Glomerular visceral epithelial cell (primary cell): ENCODE measurements at regions not wholly inside any gene's neighbourhood (a gene's known extent, or its start where the extent isn't known, plus 50 kb on each side); places are given as distances from the start of the nearest gene placed in this dataset.
"Not testable (repeated sequence)": the region's sequence is repeated elsewhere in the genome, so short reads cannot be mapped to it uniquely, and the experiment has no call there.

Experiments used
- DNase-seq: peaks from one replicate; pipeline ENCODE4 v3.0.0-alpha.2; 2016; ENCODE audit errors: extremely low spot score

DNA sequence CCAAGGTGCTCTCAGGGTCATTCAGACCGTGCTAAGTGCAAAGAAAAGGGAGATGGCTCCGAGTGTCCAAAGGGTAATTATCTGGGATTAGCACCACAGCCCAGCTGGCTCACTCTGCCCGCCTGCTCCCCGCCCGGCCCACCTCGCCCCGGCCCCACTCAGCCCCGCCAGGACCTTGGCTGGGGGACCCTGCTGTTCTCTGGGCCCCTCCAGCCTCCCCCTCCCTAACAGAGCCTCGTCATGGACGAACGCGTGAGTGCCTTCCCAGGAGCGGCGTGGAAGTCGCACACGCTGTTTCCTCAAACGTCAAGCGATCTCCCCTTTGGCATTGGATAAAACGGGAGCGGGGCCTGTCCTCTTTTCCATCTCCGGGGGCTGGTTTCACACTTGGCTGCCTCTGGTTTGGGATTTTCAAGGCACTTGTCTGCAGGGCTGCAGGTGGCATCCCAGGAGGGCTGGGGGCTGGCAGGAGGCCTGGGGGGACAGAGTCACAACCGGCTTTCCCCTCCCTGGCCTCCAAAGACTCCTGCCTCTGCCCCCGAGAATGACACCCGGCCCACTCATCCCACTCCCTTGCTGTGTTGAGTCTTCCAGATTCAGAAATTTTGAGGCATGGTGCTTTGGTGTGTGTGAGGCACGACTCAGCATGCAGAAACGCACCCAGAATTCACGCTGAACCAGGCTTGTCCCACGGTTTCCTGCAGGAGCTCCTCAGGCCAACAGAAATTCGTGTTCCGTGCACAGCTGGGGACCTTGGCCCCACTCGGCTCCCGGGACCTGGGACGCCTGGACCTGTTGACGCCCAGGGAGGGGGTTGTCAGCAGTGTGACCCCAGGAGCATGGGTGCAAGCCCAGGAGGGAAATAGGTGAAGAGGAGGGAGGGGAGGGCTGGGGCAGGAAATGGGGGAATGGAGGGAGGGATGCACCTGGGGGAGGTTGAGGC, 110.0 kb downstream of the PDGFA start:
- no peak for DNase-seq

DNA sequence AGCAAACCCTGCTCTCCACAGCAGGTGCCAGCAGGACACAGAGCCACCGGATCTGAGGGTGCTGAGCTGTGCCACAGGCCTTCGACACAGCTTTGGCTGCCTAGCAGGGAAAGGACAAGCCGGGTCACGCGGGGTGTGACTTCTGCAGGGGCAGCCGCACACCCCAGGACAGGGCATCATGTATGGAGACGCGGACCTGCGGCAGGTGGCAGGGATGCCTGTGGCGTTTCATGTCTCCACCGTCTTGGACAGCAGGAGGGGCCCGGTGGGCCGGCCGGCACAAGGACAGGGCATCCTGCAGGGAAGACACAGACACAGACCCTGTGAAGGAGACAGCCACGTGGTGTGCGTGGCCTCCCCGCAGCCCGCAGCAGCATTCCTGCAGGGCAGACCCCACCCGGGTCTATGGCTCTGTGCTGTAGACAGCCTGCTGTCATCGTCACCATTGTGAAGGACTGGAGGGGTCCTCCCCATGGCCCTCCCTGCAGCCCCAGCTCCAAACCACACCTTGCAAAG, 109.2 kb downstream of the PDGFA start:
- DNase-seq, result no peak

DNA sequence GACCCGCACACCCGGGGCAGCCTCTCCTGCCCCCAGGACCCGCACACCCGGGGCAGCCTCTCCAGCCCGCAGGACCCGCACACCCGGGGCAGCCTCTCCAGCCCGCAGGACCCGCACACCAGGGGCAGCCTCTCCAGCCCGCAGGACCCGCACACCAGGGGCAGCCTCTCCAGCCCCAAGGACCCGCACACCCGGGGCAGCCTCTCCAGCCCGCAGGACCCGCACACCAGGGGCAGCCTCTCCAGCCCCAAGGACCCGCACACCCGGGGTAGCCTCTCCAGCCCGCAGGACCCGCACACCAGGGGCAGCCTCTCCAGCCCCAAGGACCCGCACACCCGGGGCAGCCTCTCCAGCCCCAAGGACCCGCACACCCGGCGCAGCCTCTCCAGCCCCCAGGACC, 108.5 kb downstream of the PDGFA start:
- DNase-seq, result not testable (repeated sequence)

DNA sequence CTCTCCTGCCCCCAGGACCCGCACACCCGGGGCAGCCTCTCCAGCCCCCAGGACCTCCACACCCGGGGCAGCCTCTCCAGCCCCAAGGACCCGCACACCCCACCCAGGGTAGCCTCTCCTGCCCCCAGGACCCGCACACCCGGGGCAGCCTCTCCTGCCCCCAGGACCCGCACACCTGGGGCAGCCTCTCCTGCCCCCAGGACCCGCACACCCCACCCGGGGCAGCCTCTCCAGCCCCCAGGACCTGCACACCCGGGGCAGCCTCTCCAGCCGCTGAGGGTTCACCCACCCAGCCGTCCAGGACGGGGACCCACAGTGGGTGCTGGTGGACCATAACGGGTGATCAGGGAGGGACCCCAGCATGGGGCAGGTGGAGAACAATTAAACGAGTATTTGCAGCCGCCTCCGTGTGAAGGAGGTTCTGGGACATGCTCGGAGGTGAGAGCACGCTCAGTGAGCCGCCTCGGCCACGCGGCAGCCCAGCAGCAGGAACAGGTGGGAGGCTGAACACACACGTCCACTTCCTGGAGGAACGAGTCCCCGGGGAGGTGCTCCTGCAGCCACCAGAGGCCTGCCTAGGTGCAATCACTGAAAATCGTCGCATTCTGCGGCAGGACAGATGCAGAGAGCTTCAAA, 107.9 kb downstream of the PDGFA start:
- DNase-seq, result no peak

DNA sequence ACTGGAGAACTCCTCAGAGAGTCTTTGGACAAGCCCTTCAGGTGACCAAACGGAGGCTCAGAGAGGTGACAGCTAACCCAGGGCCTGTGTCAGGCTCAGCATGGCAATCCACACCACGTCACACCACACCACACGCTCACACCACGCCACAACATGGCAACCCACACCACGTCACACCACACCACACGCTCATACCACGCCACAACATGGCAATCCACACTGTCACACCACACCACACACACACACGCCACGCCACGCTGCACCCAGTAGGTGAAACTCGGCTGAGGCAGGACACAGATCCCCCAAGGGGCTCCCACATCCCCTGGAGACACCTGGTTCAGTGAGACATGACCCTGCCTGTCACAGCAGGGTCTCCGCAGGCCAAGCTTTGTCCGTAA, 107.3 kb downstream of the PDGFA start:
- no peak for DNase-seq

DNA sequence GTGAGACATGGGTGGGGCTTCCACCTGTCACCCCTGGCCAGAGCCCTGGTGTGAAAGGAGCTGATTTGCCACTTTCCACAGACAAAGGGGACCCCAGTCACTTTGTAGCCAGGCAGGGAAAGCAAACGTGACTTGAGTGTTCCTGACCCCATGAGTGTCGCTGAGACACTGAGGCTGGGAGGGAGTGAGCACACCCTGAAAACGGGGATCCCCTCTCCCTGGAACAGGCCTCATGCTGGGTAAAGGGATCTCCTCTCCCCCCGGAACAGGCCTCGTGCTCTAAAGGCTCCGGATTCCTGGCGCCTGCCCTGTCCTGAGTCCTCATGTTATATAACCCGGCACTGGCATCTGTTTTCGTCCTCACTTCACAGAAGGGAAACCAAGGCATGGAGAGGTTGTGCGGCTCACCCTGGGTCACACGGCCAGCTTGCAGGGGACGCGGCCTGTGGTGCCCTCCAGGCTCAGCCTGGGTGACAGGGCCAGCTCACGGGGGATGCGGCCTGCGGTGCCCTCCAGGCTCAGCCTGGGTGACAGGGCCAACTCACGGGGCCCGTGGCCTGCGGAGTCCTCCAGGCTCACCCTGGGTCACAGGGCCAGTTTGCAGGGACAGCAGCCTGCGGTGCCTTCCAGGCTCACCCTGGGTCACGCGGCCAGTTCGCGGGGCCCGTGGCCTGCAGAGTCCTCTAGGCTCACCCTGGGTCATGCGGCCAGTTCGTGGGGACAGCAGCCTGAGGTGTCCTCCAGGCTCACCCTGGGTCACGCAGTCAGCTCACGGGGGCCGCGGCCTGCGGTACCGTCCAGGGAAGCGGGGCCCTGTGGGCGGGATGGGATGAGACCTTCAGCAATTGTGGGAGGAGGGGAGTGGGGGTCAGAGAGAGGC, 104.7 kb downstream of the PDGFA start:
- DNase-seq, result no peak

DNA sequence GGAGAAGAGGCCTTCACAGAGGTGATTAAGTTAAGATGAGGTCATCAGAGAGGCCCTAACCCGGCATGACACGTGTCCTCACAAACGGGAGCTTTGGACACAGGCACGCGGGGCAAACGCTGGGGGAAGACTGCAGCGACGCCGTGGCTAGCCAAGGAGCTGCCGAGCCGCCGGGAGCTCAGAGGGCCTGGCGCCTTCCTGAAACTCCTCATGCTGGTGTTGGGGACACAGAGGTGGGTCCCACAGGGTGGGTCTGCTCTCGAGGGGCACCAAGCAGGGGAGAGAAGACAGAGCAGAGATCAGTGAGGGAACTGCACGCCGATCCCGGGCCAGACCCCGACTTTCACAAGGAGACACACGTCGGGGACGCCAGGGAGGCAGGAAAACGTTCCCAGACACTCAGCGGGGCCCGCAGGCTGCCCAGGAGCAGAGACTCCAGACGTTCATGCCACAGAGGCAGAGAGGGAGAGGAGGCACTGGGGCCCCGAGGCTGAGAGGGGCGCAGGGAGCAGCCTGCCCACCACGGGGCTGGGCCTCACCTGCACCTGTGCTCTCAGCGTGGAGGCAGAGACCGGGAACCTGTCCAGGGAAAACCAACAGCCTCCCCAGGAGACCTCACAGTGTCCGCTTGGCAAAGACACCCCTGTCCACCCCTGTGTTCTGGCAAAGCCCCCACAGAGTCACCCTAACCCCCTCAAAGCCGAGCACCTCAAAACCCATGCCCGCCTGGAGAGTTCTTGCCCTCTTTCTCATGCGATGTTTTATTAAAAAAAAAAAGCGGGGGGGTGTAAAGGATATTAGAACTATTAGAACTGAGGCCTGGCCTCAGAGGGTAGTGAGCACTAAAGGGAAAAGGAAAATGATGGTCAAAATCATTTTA, 103.8 kb downstream of the PDGFA start:
- DNase-seq, result no peak

DNA sequence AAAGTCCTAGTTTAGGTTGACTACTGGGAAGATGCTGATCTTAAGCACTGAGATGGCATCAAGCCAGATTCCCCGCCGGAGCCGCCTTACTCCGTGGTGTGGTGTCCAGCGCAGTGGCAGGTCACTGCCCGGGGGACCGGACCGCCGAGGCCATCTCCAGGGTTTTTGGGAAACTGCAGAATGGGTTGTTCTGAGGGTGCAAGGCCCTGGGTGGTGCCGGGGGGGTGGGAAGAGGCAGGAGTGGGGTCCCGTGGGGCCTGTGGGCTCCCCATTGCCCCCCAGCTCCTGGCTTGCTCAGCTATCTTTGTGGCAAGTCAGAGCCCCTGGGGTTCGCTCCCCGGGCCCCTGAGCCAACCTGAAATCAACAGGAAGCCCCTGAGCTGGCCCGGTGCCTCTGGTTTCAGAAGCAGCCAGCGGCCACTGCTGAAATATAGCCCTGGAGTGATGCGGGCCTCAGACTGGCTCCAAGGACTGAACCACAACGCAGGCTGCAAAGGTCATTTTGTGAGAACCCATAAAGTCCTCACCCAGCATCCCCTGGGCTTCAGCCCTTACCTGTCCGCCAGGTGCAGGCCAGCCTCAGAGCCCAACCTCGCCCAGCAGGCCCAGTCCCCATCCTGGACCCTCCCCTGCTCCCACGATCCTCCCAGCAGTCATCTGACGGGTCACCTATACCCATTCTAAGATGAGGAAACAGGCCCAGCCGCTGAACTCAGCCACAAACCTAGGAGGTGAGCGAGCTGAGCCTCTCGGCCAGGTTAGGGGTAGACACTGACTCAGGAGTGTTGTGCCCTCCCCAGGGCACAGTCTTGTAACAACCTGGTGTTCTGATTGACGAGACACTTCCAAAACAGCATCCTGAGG, 102.7 kb downstream of the PDGFA start:
- DNase-seq, result no peak

DNA sequence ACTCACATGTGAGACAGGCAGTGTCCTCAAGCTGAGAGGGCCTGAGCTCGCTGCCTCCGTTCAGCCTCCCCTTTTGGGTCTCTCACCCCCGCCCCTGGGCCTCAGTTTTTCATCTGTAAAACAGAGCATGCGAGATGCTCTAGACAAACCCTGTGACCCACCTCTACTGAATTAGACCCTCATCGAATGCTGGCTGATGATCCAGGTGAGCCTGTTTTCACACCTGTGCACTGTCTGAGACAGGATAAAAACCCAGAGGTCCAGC, 102.1 kb downstream of the PDGFA start:
- DNase-seq, result no peak

DNA sequence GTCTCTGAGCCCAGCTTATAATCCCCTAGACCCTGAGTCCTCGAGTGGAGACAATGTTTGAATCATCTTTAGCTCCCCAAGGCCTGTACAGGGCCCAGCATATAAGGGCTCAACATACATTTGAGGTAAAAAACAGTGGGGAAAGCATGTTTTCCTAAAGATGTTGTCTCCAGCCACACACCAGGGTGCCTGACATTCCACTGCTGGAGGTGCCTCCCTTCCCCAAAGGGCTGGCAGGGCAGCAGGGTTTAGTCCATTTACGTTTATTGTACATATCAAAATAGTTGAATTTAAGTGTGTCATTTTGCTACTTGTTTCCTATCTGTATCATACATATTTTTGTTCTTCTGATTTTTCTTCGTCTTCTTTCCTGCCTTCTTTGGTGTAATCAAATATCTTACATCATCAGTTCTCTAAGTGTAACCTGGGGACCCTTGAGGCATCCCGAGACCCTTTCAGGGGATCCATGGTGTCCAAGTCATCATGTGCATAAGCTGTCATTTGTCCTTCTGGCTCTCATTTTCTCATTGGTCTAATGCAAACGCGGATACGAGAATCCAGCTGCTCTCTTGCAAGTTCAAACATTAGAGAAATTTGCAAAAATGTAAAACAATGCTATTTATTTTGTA, 101.6 kb downstream of the PDGFA start:
- no peak for DNase-seq

DNA sequence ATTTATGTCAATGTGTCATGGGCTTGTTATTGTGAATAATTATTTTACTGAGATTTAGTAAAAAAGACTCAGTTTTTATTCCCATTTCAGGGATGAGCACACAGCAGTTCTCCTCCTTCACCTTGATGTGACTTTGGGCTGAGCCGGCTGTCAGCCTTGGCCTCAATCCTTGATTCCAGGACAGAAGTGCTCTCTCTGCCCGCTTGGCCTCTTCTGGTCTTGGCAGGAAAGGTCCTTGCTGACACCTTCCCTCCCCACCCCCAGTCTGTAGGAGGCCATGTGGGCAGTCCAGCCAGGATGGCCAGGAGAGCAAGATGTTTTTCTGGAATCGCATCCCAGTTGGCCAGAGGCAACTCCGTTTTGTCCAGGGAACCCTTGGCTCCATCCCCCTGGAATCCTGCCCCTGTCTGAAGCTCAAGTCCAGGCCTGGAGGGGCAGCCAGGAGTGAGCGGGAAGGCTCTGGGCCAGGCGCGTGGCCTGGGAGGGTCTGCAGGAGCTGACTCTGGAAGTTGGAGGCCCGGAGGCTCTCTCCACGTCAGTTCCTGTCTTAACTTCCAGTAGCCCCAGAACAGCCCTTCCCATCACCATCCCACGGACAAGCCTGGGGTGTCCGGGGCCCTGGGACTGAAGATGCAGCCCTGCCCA, 100.9 kb downstream of the PDGFA start:
- no peak for DNase-seq

DNA sequence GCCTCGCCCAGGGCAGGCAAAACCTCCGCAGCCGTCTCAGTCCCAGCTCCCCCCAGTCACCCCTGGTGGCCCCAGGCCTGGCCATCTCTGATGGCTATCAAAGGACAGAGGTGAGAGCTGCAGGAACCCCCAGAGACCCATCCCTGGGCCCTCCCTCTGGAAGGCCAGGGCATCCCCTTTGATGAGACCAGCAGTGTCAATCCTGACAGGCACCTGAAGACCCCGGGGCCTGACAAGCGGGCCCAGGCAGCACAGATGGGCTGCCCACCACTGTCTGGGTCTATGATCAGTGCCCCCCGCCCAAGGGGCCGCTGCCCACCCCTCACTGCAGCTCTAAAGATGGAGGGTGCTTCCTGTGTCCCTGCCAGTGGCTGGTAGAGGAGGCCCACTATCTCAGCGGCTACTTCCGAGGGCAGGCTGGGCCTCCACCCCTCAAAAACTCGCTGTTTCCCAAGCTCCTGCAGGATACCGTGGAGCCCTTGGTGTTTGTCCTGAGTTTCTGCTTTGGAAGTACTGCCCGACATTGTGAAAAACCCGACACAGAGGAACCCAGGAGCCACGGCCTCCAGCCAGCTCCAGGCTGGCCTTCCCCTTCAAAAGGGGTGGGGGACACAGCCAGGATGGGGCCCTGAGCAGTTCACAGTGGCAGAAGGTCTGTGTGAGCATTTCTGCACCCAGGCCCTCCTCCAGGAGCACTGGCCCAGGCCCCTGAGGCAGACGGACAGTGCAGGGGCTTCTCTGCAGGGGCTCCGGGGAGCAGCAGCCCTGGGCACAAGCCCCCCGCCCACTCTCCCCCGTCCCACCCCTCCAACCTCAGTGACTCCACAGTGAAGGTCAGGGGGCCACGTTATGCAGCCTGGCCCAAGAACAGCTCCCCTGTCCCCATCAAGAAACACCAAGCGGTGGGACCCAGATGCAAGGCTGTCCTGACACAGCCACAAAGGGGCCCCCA, 99.2 kb downstream of the PDGFA start:
- DNase-seq, result no peak

DNA sequence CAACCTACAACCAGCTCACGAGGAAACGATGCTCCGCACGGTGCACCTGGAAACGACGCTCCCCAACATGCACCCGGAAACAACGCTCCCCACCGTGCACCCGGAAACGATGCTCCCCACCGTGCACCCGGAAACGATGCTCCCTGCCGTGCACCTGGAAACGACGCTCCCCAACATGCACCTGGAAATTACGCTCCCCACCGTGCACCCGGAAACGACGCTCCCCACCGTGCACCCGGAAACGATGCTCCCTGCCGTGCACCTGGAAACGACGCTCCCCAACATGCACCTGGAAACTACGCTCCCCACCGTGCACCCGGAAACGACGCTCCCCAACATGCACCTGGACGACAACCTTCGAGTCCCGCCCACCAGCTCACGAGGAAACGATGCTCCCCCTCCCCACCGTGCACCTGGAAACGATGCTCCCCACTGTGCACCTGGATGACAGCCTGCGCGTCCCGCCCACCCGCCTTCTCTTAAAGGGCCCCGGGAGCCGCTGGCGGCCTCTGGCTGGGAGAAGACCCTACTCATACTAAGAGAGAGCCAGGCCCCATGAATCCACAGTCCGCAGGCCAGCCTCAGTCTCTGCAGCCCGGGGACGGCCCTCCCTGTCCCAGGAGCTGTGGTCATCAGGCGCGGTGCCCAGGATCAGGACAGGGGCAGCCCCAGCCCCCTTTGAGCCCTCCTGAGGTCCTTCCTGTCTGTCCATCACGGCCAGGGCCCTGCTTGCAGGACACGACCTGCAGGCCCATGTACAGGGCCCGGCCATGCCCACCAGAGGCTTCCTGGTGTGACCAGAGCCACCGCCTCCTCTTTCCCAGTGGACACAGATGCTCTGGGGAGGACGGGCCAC, 98.3 kb downstream of the PDGFA start:
- no peak for DNase-seq

DNA sequence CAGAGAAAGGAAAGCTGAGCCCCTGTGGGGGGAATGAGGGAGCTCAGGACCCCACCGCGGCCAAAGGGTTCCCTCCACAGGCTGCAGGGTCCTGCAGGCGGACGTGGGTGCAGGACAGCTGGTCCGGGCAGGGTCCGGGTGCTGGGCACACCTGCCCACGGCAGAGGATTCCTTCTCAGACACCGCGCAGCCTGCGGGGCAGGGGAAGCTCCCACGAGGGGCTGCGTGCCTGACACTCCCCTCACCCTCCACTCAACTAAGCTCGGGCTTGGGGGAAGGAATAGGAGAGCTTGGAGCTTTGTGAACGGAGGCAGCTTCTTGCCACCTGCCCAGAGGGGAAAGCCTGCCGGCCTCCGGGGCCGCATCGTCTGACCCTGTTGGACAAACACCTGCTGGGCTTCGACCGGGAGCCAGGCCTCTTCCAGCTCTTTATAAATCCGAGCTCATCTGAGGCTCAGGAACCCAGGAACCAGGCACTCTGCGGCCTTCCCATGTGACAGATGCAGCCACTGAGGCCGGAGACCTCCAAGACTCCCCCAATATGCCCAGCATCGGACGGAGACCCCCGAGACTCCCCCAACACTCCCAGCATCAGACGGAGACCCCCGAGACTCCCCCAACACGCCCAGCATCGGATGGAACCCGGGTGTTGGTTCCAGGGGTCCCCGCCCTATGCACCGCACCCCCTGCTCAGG, 97.3 kb downstream of the PDGFA start:
- no peak for DNase-seq

DNA sequence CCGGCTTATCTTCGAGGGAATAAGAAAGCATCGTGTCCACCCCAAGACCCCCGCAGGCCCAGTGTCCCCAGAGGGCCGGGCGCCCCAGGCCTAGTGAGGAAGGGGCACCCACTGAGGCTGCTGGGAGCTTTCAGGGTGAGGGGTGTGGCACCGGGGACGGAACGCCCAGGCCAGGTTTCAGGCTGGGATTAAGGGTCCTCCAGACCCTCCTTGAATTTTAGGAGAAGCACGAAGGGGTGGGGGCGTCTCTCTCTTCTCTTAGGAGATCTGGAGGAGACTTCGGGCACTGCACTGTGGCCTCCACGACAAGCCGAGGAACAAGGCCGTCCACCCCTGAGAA, 96.8 kb downstream of the PDGFA start:
- DNase-seq, result no peak

DNA sequence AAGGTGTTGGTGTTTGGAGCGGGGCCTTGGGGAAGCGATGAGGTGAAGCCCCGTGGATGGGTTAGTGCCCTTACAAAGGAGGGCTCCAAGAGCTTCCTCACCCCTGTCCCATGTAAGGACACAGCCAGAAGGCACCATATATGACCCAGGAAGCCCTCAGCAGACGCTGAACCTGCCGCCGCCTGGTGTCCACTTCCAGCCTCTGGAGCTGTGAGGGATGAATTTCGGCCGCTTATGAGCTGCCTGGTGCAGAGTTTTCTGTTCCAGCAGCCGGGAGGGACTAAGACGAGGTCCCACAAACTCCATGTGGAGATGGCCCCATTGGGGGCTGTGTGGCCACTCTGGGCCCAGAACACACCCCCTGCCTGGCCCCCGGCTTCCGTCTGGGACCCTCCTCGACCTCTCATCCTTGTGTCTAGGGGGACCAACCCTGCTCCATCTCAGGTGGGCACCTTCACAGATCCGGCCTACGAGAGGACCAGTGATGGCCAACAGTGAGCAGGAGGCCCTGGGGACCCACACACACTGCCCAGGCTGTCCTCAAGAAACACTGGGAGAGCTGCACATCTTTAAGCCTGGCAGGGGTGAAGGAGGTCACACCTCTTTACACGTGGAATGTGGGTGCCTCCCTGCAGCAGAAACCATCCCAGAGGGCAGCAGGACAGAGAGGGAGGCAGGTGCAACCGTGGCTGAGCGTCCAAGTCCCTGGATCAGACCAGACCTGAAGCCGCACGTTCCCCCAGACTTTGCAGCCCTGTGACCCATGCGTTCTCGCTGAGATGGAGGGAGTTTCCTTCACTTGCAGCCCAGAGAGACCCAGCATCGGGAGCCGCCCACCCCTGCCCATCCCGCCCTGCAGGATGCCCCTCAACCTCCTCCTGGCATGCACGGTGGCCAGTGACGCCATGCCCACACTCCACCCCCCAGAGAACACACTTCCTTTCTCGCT, 96.1 kb downstream of the PDGFA start:
- no peak for DNase-seq
